PFSK-1 (cell line): ENCODE measurements at regions not wholly inside any gene's neighbourhood (a gene's known extent, or its start where the extent isn't known, plus 50 kb on each side); places are given as distances from the start of the nearest gene placed in this dataset.

Source experiments
- FOXP2 ChIP-seq: optimal IDR thresholded peaks from 2 replicates; pipeline ENCODE3; 2011; ENCODE audit warnings: borderline replicate concordance, control low read depth, inconsistent platforms; ENCODE audit not compliant: insufficient read depth; ENCODE audit errors: extremely low read length, extremely low read depth
- POLR2AphosphoS5 ChIP-seq: IDR thresholded peaks from 2 replicates; pipeline ENCODE4 v1.6.1; 2012; ENCODE audit warnings: low read depth, mild to moderate bottlenecking, control low read depth, low read length, moderate library complexity
- REST ChIP-seq, 2 experiments: IDR thresholded peaks; 2 replicates each; pipeline versions ENCODE4 v1.6.1 to v1.8.0; 2011 to 2012; ENCODE audit warnings: low read depth in 2 of 2, low read length in 2 of 2, control low read depth in 1 of 2, inconsistent platforms in 1 of 2, mild to moderate bottlenecking in 1 of 2, moderate library complexity in 1 of 2; ENCODE audit not compliant: insufficient read depth in 1 of 2
- SIN3A ChIP-seq: IDR thresholded peaks from 2 replicates; pipeline ENCODE4 v1.6.1; 2012; ENCODE audit warnings: mild to moderate bottlenecking, low read length, moderate library complexity, borderline replicate concordance; ENCODE audit not compliant: insufficient read depth
- TAF1 ChIP-seq: IDR thresholded peaks from 2 replicates; pipeline ENCODE4 v1.6.1; 2012; ENCODE audit warnings: low read length, control low read depth, borderline replicate concordance; ENCODE audit not compliant: insufficient read depth

DNA sequence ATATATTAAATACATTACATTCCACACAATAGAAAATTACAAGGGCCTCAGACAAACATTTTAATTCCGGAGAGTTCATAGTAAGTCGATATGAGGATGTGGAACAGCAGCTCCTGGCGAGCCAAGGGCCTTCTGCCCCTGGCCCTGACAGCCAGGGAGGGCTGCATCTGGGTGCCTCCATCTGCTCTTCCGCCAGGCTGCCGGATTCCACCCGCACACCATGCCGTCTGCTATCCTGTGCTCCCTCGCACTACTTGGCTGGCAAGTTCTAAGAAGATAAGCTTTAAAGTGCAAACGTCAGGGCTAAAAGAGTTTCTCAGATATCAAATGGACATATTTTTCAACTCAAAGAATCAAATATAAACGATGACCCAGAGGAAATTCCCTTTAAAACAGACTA is 656.3 kb upstream of the NOX3 start:
- no peak for TF ChIP-seq REST (IDR thresholded peaks at IDR 0.05; ENCODE audit: insufficient read depth in 1 of 2, low read depth in 2 of 2, low read length in 2 of 2)
- no peak for TF ChIP-seq SIN3A
- TF ChIP-seq TAF1 = no peak
- no peak for TF ChIP-seq FOXP2
- TF ChIP-seq POLR2AphosphoS5 = no peak

DNA sequence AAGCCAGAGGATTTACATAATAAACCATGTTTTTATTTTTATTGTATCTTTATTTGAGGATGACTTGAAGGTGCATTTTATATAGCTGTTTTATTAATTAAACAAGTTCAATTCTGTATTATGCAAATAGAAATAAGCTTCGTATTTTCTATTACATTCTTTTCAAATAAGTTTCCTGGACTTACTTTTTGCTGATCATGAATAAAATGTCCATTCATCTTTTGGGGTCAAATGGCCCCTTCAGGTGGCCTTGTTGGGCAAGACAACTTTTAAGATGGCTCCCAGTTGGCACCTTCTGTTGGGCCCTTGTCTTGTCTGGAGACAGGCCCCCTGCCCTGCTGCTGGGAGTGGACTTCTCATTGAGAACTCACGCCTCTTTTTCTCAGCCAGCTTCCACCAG is 654.6 kb upstream of the NOX3 start:
- TF ChIP-seq POLR2AphosphoS5 (no peak), SIN3A (no peak), FOXP2 (no peak), REST (IDR thresholded peaks at IDR 0.05; ENCODE audit: insufficient read depth in 1 of 2, low read depth in 2 of 2, low read length in 2 of 2) (no peak)

GRCh38 chr6:156109713-156110112 is 654.1 kb upstream of the NOX3 start:
- TF ChIP-seq POLR2AphosphoS5 = no peak
- no peak for TF ChIP-seq TAF1
- no peak for TF ChIP-seq FOXP2
- TF ChIP-seq REST (IDR thresholded peaks at IDR 0.05; ENCODE audit: insufficient read depth in 1 of 2, low read depth in 2 of 2, low read length in 2 of 2) = peak in 1 of 2 experiments; percentile 87; a peak in 2 of 4 replicates

GRCh38 chr6:156107624-156108101 is 652.0 kb upstream of the NOX3 start:
- TF ChIP-seq REST (IDR thresholded peaks at IDR 0.05; ENCODE audit: insufficient read depth in 1 of 2, low read depth in 2 of 2, low read length in 2 of 2) (no peak), FOXP2 (no peak), POLR2AphosphoS5 (no peak), TAF1 (no peak), SIN3A (no peak)

DNA sequence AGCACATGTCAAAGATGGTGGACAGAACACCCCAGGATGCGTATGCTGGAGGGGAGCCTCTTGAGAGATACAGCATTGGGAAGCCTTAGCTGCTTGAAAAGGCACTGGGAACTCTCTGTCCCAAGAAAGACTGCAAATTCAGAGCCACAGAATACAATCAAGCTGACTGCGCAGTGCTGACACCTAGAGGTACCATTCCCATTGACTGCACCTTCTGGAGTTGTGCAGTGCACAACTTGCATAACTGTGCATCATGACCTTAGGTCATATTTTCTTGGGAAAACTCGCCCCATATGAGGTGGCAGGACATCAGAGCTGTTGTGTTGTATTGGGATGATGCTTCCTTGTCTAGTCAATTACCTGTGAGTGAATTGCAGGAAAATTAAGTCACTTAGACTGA is 646.5 kb upstream of the NOX3 start:
- TF ChIP-seq POLR2AphosphoS5 (no peak), SIN3A (no peak), REST (IDR thresholded peaks at IDR 0.05; ENCODE audit: insufficient read depth in 1 of 2, low read depth in 2 of 2, low read length in 2 of 2) (no peak), FOXP2 (no peak), TAF1 (no peak)
